Ovary (tissue), 3 donors: ENCODE measurements at regions not wholly inside any gene's neighbourhood (a gene's known extent, or its start where the extent isn't known, plus 50 kb on each side); places are given as distances from the start of the nearest gene placed in this dataset.

Experiments
- POLR2A ChIP-seq: fragments of 450-650 bp; IDR thresholded peaks from one replicate; pipeline ENCODE4 v1.6.1; 2017; ENCODE audit warnings: antibody characterized with exemption, mild to moderate bottlenecking, moderate library complexity
- TF ChIP-seq, protein P1 (sequence below), 3 donors: fragments of 450-650 bp in 2 of 3; fragments of 200-600 bp in 1 of 3; IDR thresholded peaks; one replicate each; pipeline versions ENCODE4 v1.5.1 to v1.8.0; 2016 to 2022; ENCODE audit warnings: antibody characterized with exemption in 3 of 3, mild to moderate bottlenecking in 1 of 3
- donor health status: DM: no; HTN: no; CAD: no.

GRCh38 chr3:82240322-82240721 lies 478.9 kb upstream of the GBE1 start:
- TF ChIP-seq, protein P1, sequence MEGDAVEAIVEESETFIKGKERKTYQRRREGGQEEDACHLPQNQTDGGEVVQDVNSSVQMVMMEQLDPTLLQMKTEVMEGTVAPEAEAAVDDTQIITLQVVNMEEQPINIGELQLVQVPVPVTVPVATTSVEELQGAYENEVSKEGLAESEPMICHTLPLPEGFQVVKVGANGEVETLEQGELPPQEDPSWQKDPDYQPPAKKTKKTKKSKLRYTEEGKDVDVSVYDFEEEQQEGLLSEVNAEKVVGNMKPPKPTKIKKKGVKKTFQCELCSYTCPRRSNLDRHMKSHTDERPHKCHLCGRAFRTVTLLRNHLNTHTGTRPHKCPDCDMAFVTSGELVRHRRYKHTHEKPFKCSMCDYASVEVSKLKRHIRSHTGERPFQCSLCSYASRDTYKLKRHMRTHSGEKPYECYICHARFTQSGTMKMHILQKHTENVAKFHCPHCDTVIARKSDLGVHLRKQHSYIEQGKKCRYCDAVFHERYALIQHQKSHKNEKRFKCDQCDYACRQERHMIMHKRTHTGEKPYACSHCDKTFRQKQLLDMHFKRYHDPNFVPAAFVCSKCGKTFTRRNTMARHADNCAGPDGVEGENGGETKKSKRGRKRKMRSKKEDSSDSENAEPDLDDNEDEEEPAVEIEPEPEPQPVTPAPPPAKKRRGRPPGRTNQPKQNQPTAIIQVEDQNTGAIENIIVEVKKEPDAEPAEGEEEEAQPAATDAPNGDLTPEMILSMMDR (IDR thresholded peaks at IDR 0.05) = no peak
- no peak for TF ChIP-seq POLR2A
